ENCODE measurements at regions not wholly inside any gene's neighbourhood (a gene's known extent, or its start where the extent isn't known, plus 50 kb on each side); places are given as distances from the start of the nearest gene placed in this dataset.
"Not testable (repeated sequence)": the region's sequence is repeated elsewhere in the genome, so short reads cannot be mapped to it uniquely, and the experiment has no call there.

- Histone ChIP-seq H3K4me2 (ENCODE audit: low read depth, low read length, poor library complexity, severe bottlenecking) (no peak overlapping the region), H3K9me3 (ENCODE audit: low read length) (no peaks in the 10 kb centered on the region), H3K9ac (ENCODE audit: low read length) (no peak overlapping the region), H3K4me3 (ENCODE audit: low read length) (no peak overlapping the region), H3K79me2 (ENCODE audit: low read length) (no peaks in the 10 kb centered on the region), H2AFZ (ENCODE audit: low read length) (no peak overlapping the region), H3K27me3 (ENCODE audit: low read length) (no peaks in the 10 kb centered on the region), H3K4me1 (ENCODE audit: low read length) (no peaks in the 10 kb centered on the region), H3K9me2 (replicated peaks; ENCODE audit: insufficient read depth, low read length) (no peaks in the 10 kb centered on the region), H3K27ac (ENCODE audit: low read length) (no peak overlapping the region), H4K20me1 (ENCODE audit: insufficient read depth, low read depth, low read length) (no peaks in the 10 kb centered on the region), H3K36me3 (ENCODE audit: insufficient read depth, low read length) (no peaks in the 10 kb centered on the region)
- no peak for DNase-seq
Observed at GRCh38 chr16:16938009-16938408, 532.8 kb downstream of the XYLT1 start.

DNA sequence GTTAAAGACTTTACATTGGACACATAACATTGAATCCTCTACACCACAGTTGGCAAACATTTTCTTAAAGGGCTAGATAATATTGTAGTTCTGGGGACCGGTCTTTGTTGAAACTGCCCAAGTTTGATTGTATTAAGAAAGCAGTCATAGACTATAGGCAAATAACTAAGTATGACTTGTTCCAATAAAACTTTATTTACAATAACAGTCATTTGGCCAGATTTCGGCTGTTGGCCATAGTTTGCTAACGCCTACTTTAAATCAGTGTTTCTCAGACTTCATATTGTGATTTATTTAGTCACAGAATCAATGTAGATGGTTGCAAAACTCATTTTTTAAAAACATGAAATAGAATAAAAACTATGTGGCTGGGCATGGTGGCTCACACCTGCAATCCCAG lies 531.8 kb downstream of the XYLT1 start:
- no peak overlapping the region for H2AFZ ChIP-seq (ENCODE audit: low read length)
- no peaks in the 10 kb centered on the region for H3K36me3 ChIP-seq (ENCODE audit: insufficient read depth, low read length)
- H3K79me2 ChIP-seq (ENCODE audit: low read length): no peaks in the 10 kb centered on the region
- H3K27ac ChIP-seq (ENCODE audit: low read length): no peak overlapping the region
- no peaks in the 10 kb centered on the region for H3K9me3 ChIP-seq (ENCODE audit: low read length)
- H3K4me1 ChIP-seq (ENCODE audit: low read length): no peaks in the 10 kb centered on the region
- no peak for DNase-seq
- H3K9ac ChIP-seq (ENCODE audit: low read length): no peak overlapping the region
- H3K4me2 ChIP-seq (ENCODE audit: low read depth, low read length, poor library complexity, severe bottlenecking): no peak overlapping the region
- H3K9me2 ChIP-seq (replicated peaks; ENCODE audit: insufficient read depth, low read length): no peaks in the 10 kb centered on the region
- H3K27me3 ChIP-seq (ENCODE audit: low read length): no peaks in the 10 kb centered on the region
- no peak overlapping the region for H3K4me3 ChIP-seq (ENCODE audit: low read length)
- H4K20me1 ChIP-seq (ENCODE audit: insufficient read depth, low read depth, low read length): no peaks in the 10 kb centered on the region

GRCh38 chr16:16940351-16940750 lies 530.4 kb downstream of the XYLT1 start:
- Histone ChIP-seq H3K4me3 (ENCODE audit: low read length) (no peak overlapping the region), H3K4me1 (ENCODE audit: low read length) (no peaks in the 10 kb centered on the region), H3K27ac (ENCODE audit: low read length) (no peak overlapping the region), H3K36me3 (ENCODE audit: insufficient read depth, low read length) (no peaks in the 10 kb centered on the region), H3K79me2 (ENCODE audit: low read length) (no peaks in the 10 kb centered on the region), H4K20me1 (ENCODE audit: insufficient read depth, low read depth, low read length) (no peaks in the 10 kb centered on the region), H3K9me3 (ENCODE audit: low read length) (no peaks in the 10 kb centered on the region), H2AFZ (ENCODE audit: low read length) (no peak overlapping the region), H3K27me3 (ENCODE audit: low read length) (no peaks in the 10 kb centered on the region), H3K9me2 (replicated peaks; ENCODE audit: insufficient read depth, low read length) (no peaks in the 10 kb centered on the region), H3K4me2 (ENCODE audit: low read depth, low read length, poor library complexity, severe bottlenecking) (no peak overlapping the region), H3K9ac (ENCODE audit: low read length) (no peak overlapping the region)
- no peak for DNase-seq

DNA sequence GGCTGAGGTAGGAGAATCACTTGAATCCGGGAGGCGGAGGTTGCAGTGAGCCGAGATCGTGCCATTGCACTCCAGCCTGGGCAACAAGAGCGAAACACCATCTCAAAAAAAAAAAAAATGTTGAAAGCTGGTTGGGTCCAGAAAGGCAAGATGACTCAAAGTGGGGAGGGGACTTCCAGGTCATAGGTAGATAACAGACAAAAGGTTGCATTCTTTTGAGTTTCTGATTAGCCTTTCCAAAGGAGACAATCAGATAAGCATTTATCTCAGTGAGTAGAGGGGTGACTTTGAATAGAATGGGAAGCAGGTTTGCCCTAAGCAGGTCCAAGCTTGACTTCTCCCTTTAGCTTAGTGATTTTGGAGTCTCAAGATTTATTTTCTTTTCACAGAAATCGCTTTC lies 527.9 kb downstream of the XYLT1 start:
- H3K4me3 ChIP-seq (ENCODE audit: low read length); H2AFZ ChIP-seq (ENCODE audit: low read length); H3K36me3 ChIP-seq (ENCODE audit: insufficient read depth, low read length); H3K4me2 ChIP-seq (ENCODE audit: low read depth, low read length, poor library complexity, severe bottlenecking); DNase-seq; H4K20me1 ChIP-seq (ENCODE audit: insufficient read depth, low read depth, low read length); H3K79me2 ChIP-seq (ENCODE audit: low read length); H3K9ac ChIP-seq (ENCODE audit: low read length); H3K27me3 ChIP-seq (ENCODE audit: low read length); H3K9me2 ChIP-seq (replicated peaks; ENCODE audit: insufficient read depth, low read length); H3K9me3 ChIP-seq (ENCODE audit: low read length); H3K27ac ChIP-seq (ENCODE audit: low read length); H3K4me1 ChIP-seq (ENCODE audit: low read length): not testable (repeated sequence)

DNA sequence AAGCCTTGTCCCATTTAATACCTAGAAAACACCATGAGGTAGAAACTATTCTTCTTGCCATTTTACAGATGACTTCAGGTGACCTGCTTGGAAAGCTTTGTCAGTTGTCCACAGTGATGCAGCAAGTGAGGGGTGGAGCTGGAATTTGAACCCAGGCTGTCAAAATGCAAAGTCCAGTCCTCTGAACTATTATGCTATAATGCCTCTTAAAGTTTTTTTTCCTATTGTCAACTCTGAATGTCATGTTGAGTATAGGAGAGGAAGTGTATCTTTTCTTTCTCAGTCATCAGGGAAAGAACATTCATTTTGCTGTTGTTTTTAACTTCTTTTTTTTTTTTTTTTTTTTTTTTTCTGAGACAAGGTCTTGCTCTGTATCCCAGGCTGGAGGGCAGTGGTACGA lies 525.6 kb downstream of the XYLT1 start:
- no peaks in the 10 kb centered on the region for H4K20me1 ChIP-seq (ENCODE audit: insufficient read depth, low read depth, low read length)
- H3K9me2 ChIP-seq (replicated peaks; ENCODE audit: insufficient read depth, low read length): no peaks in the 10 kb centered on the region
- H3K4me1 ChIP-seq (ENCODE audit: low read length): no peaks in the 10 kb centered on the region
- H3K79me2 ChIP-seq (ENCODE audit: low read length): no peaks in the 10 kb centered on the region
- H3K27me3 ChIP-seq (ENCODE audit: low read length): no peaks in the 10 kb centered on the region
- no peak for DNase-seq
- H3K36me3 ChIP-seq (ENCODE audit: insufficient read depth, low read length): no peaks in the 10 kb centered on the region
- H3K9me3 ChIP-seq (ENCODE audit: low read length): no peaks in the 10 kb centered on the region
- no peak overlapping the region for H3K4me2 ChIP-seq (ENCODE audit: low read depth, low read length, poor library complexity, severe bottlenecking)
- H3K4me3 ChIP-seq (ENCODE audit: low read length): no peak overlapping the region
- no peak overlapping the region for H3K9ac ChIP-seq (ENCODE audit: low read length)
- no peak overlapping the region for H3K27ac ChIP-seq (ENCODE audit: low read length)
- H2AFZ ChIP-seq (ENCODE audit: low read length): no peak overlapping the region

GRCh38 chr16:16956376-16956775 lies 514.4 kb downstream of the XYLT1 start:
- no peak overlapping the region for H3K27ac ChIP-seq (ENCODE audit: low read length)
- H2AFZ ChIP-seq (ENCODE audit: low read length): no peak overlapping the region
- H3K36me3 ChIP-seq (ENCODE audit: insufficient read depth, low read length): no peaks in the 10 kb centered on the region
- H3K4me1 ChIP-seq (ENCODE audit: low read length): no peaks in the 10 kb centered on the region
- no peaks in the 10 kb centered on the region for H3K27me3 ChIP-seq (ENCODE audit: low read length)
- H3K9me2 ChIP-seq (replicated peaks; ENCODE audit: insufficient read depth, low read length): no peaks in the 10 kb centered on the region
- no peak for DNase-seq
- no peaks in the 10 kb centered on the region for H4K20me1 ChIP-seq (ENCODE audit: insufficient read depth, low read depth, low read length)
- H3K4me3 ChIP-seq (ENCODE audit: low read length): no peak overlapping the region
- no peaks in the 10 kb centered on the region for H3K79me2 ChIP-seq (ENCODE audit: low read length)
- no peak overlapping the region for H3K9ac ChIP-seq (ENCODE audit: low read length)
- no peak overlapping the region for H3K4me2 ChIP-seq (ENCODE audit: low read depth, low read length, poor library complexity, severe bottlenecking)
- H3K9me3 ChIP-seq (ENCODE audit: low read length): no peaks in the 10 kb centered on the region

DNA sequence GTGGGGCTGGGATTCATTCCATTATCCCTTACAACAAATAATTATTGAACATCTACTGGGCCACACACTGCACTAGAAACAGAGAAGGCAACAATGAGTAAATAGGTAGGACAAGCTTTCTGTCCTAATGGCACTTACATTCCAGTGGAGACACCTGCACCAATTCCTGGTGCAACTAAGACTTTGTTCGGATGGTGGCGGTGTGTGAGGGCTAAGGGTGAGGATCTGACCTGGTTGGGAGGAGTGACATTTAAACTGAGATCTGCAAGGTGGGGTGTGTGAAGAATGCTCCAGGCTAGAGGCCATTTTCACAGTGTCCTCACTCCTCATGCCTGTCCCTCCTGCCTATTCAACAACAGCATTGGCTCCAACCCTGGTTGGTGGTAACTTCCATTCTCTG lies 510.0 kb downstream of the XYLT1 start:
- Histone ChIP-seq H3K4me3 (ENCODE audit: low read length) (no peak overlapping the region), H3K36me3 (ENCODE audit: insufficient read depth, low read length) (no peaks in the 10 kb centered on the region), H3K27me3 (ENCODE audit: low read length) (no peaks in the 10 kb centered on the region), H3K27ac (ENCODE audit: low read length) (no peak overlapping the region), H3K9me3 (ENCODE audit: low read length) (no peaks in the 10 kb centered on the region), H3K79me2 (ENCODE audit: low read length) (no peaks in the 10 kb centered on the region), H4K20me1 (ENCODE audit: insufficient read depth, low read depth, low read length) (no peaks in the 10 kb centered on the region), H3K9me2 (replicated peaks; ENCODE audit: insufficient read depth, low read length) (no peaks in the 10 kb centered on the region), H3K4me2 (ENCODE audit: low read depth, low read length, poor library complexity, severe bottlenecking) (no peak overlapping the region), H3K4me1 (ENCODE audit: low read length) (no peaks in the 10 kb centered on the region), H3K9ac (ENCODE audit: low read length) (no peak overlapping the region), H2AFZ (ENCODE audit: low read length) (no peak overlapping the region)
- DNase-seq: no peak

DNA sequence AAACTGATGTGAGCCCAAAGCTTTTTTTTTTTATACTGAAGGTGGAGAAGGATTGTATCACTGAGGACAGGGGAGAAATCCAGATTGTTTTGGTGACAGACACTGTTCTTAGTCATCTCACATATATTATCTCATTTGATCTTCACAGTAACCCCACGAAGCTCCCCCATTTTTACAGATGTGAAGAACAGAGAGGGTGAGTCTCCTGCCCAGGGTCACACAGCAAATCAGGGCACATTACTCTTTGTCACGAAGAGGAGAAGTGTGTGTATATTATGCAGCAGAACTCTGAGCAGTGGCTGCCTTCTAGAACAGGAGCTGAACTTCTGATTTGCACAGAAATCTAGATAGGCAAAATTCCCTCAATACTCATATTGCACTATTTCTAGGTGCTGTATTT lies 504.3 kb downstream of the XYLT1 start:
- no peak overlapping the region for H2AFZ ChIP-seq (ENCODE audit: low read length)
- no peak overlapping the region for H3K4me3 ChIP-seq (ENCODE audit: low read length)
- H3K36me3 ChIP-seq (ENCODE audit: insufficient read depth, low read length): no peaks in the 10 kb centered on the region
- no peaks in the 10 kb centered on the region for H4K20me1 ChIP-seq (ENCODE audit: insufficient read depth, low read depth, low read length)
- no peak for DNase-seq
- no peak overlapping the region for H3K9ac ChIP-seq (ENCODE audit: low read length)
- H3K4me2 ChIP-seq (ENCODE audit: low read depth, low read length, poor library complexity, severe bottlenecking): no peak overlapping the region
- no peaks in the 10 kb centered on the region for H3K27me3 ChIP-seq (ENCODE audit: low read length)
- H3K79me2 ChIP-seq (ENCODE audit: low read length): no peaks in the 10 kb centered on the region
- no peak overlapping the region for H3K27ac ChIP-seq (ENCODE audit: low read length)
- no peaks in the 10 kb centered on the region for H3K4me1 ChIP-seq (ENCODE audit: low read length)
- H3K9me3 ChIP-seq (ENCODE audit: low read length): no peaks in the 10 kb centered on the region
- no peaks in the 10 kb centered on the region for H3K9me2 ChIP-seq (replicated peaks; ENCODE audit: insufficient read depth, low read length)

GRCh38 chr16:16971042-16971441 lies 499.7 kb downstream of the XYLT1 start:
- H3K36me3 ChIP-seq (ENCODE audit: insufficient read depth, low read length): no peaks in the 10 kb centered on the region
- no peaks in the 10 kb centered on the region for H3K9me3 ChIP-seq (ENCODE audit: low read length)
- H4K20me1 ChIP-seq (ENCODE audit: insufficient read depth, low read depth, low read length): no peaks in the 10 kb centered on the region
- H3K79me2 ChIP-seq (ENCODE audit: low read length): no peaks in the 10 kb centered on the region
- no peak overlapping the region for H3K4me2 ChIP-seq (ENCODE audit: low read depth, low read length, poor library complexity, severe bottlenecking)
- H3K4me3 ChIP-seq (ENCODE audit: low read length): no peak overlapping the region
- no peak overlapping the region for H3K9ac ChIP-seq (ENCODE audit: low read length)
- H3K27me3 ChIP-seq (ENCODE audit: low read length): no peaks in the 10 kb centered on the region
- H3K27ac ChIP-seq (ENCODE audit: low read length): no peak overlapping the region
- H2AFZ ChIP-seq (ENCODE audit: low read length): no peak overlapping the region
- no peak for DNase-seq
- no peaks in the 10 kb centered on the region for H3K4me1 ChIP-seq (ENCODE audit: low read length)
- no peaks in the 10 kb centered on the region for H3K9me2 ChIP-seq (replicated peaks; ENCODE audit: insufficient read depth, low read length)

Measured in Karpas-422 (cell line).